ENCODE measurements at regions not wholly inside any gene's neighbourhood (a gene's known extent, or its start where the extent isn't known, plus 50 kb on each side); places are given as distances from the start of the nearest gene placed in this dataset.

- H3K9ac ChIP-seq (ENCODE audit: low read length), result no peak overlapping the region
- H3K27me3 ChIP-seq (ENCODE audit: insufficient read depth, low read length), result no peaks in the 10 kb centered on the region
- H2AK5ac ChIP-seq (ENCODE audit: low read length), result no peak overlapping the region
- H2BK120ac ChIP-seq (ENCODE audit: insufficient read depth, low read length, poor library complexity), result no peak overlapping the region
- no peak overlapping the region for H2AFZ ChIP-seq (ENCODE audit: insufficient read depth, low read length, poor library complexity)
- H4K8ac ChIP-seq (ENCODE audit: low read depth, low read length), result no peak overlapping the region
- no peak overlapping the region for H2BK5ac ChIP-seq (ENCODE audit: low read depth, low read length, poor library complexity)
- H3K27ac ChIP-seq (ENCODE audit: low read depth, low read length), result no peak overlapping the region
- no peak overlapping the region for H3K4me2 ChIP-seq (ENCODE audit: low read length)
- no peaks in the 10 kb centered on the region for H3K36me3 ChIP-seq (ENCODE audit: control insufficient read depth in 1 of 2, insufficient read depth in 2 of 2, low read length in 2 of 2)
- no peak overlapping the region for H3K23ac ChIP-seq (ENCODE audit: low read length)
- WGBS (ENCODE audit: extremely low coverage, insufficient coverage, insufficient read length), result no CpG with 5 or more reads among the region's 3 CpGs
- H3K79me1 ChIP-seq (ENCODE audit: low read length), result no peaks in the 10 kb centered on the region
- DNase-seq, result no peak
- no peak overlapping the region for H3K18ac ChIP-seq (ENCODE audit: low read length)
- H3K4ac ChIP-seq (ENCODE audit: low read depth, low read length), result no peak overlapping the region
- no peak overlapping the region for H3K14ac ChIP-seq (ENCODE audit: low read length)
- H4K12ac ChIP-seq (ENCODE audit: low read depth, low read length), result no peak overlapping the region
- H2BK12ac ChIP-seq (ENCODE audit: low read length), result no peak overlapping the region
- no peaks in the 10 kb centered on the region for H3K79me2 ChIP-seq (ENCODE audit: control insufficient read depth, insufficient read depth, low read length, poor library complexity)
- H3K4me1 ChIP-seq (ENCODE audit: control insufficient read depth in 1 of 2, insufficient read depth in 2 of 2, low read length in 2 of 2), result no peaks in the 10 kb centered on the region
- no peak overlapping the region for H3K4me3 ChIP-seq (ENCODE audit: low read depth, low read length)
- H3K9me3 ChIP-seq (ENCODE audit: insufficient read depth, low read depth, low read length), result no peaks in the 10 kb centered on the region
- no peak overlapping the region for H4K91ac ChIP-seq (ENCODE audit: low read depth, low read length)
Measured at GRCh38 chr14:82878951-82879350, 1345.3 kb upstream of the SEL1L start.

GRCh38 chr14:82879949-82880535 lies 1346.4 kb upstream of the SEL1L start:
- Histone ChIP-seq H3K9me3 (ENCODE audit: insufficient read depth, low read depth, low read length) (no peaks in the 10 kb centered on the region), H2BK5ac (ENCODE audit: low read depth, low read length, poor library complexity) (no peak overlapping the region), H3K79me2 (ENCODE audit: control insufficient read depth, insufficient read depth, low read length, poor library complexity) (no peaks in the 10 kb centered on the region), H4K8ac (ENCODE audit: low read depth, low read length) (no peak overlapping the region), H3K9ac (ENCODE audit: low read length) (no peak overlapping the region), H3K18ac (ENCODE audit: low read length) (no peak overlapping the region), H3K36me3 (ENCODE audit: control insufficient read depth in 1 of 2, insufficient read depth in 2 of 2, low read length in 2 of 2) (no peaks in the 10 kb centered on the region), H4K91ac (ENCODE audit: low read depth, low read length) (no peak overlapping the region), H4K12ac (ENCODE audit: low read depth, low read length) (no peak overlapping the region), H2BK12ac (ENCODE audit: low read length) (no peak overlapping the region), H3K4ac (ENCODE audit: low read depth, low read length) (no peak overlapping the region), H3K27me3 (ENCODE audit: insufficient read depth, low read length) (no peaks in the 10 kb centered on the region), H3K23ac (ENCODE audit: low read length) (no peak overlapping the region), H2AFZ (ENCODE audit: insufficient read depth, low read length, poor library complexity) (no peak overlapping the region), H3K27ac (ENCODE audit: low read depth, low read length) (no peak overlapping the region), H3K4me3 (ENCODE audit: low read depth, low read length) (no peak overlapping the region), H3K79me1 (ENCODE audit: low read length) (no peaks in the 10 kb centered on the region), H3K14ac (ENCODE audit: low read length) (no peak overlapping the region), H3K4me1 (ENCODE audit: control insufficient read depth in 1 of 2, insufficient read depth in 2 of 2, low read length in 2 of 2) (no peaks in the 10 kb centered on the region), H3K4me2 (ENCODE audit: low read length) (no peak overlapping the region), H2BK120ac (ENCODE audit: insufficient read depth, low read length, poor library complexity) (no peak overlapping the region), H2AK5ac (ENCODE audit: low read length) (no peak overlapping the region)
- no peak for DNase-seq
- no CpG with 5 or more reads among the region's 5 CpGs for WGBS (ENCODE audit: extremely low coverage, insufficient coverage, insufficient read length)

GRCh38 chr14:82886670-82887069 lies 1353.0 kb upstream of the SEL1L start:
- no peak overlapping the region for H2AK5ac ChIP-seq (ENCODE audit: low read length)
- no peak overlapping the region for H3K23ac ChIP-seq (ENCODE audit: low read length)
- H3K9ac ChIP-seq (ENCODE audit: low read length), result no peak overlapping the region
- no peaks in the 10 kb centered on the region for H3K79me2 ChIP-seq (ENCODE audit: control insufficient read depth, insufficient read depth, low read length, poor library complexity)
- H3K27ac ChIP-seq (ENCODE audit: low read depth, low read length), result no peak overlapping the region
- H3K18ac ChIP-seq (ENCODE audit: low read length), result no peak overlapping the region
- no peak overlapping the region for H3K4ac ChIP-seq (ENCODE audit: low read depth, low read length)
- no peak overlapping the region for H4K8ac ChIP-seq (ENCODE audit: low read depth, low read length)
- no peak overlapping the region for H2BK120ac ChIP-seq (ENCODE audit: insufficient read depth, low read length, poor library complexity)
- no peaks in the 10 kb centered on the region for H3K27me3 ChIP-seq (ENCODE audit: insufficient read depth, low read length)
- no peak overlapping the region for H3K4me3 ChIP-seq (ENCODE audit: low read depth, low read length)
- H3K36me3 ChIP-seq (ENCODE audit: control insufficient read depth in 1 of 2, insufficient read depth in 2 of 2, low read length in 2 of 2), result no peaks in the 10 kb centered on the region
- no peak overlapping the region for H2AFZ ChIP-seq (ENCODE audit: insufficient read depth, low read length, poor library complexity)
- H3K79me1 ChIP-seq (ENCODE audit: low read length), result no peaks in the 10 kb centered on the region
- H2BK5ac ChIP-seq (ENCODE audit: low read depth, low read length, poor library complexity), result no peak overlapping the region
- H3K9me3 ChIP-seq (ENCODE audit: insufficient read depth, low read depth, low read length), result no peaks in the 10 kb centered on the region
- H4K91ac ChIP-seq (ENCODE audit: low read depth, low read length), result no peak overlapping the region
- DNase-seq, result no peak
- no peak overlapping the region for H3K4me2 ChIP-seq (ENCODE audit: low read length)
- H3K14ac ChIP-seq (ENCODE audit: low read length), result no peak overlapping the region
- no peak overlapping the region for H4K12ac ChIP-seq (ENCODE audit: low read depth, low read length)
- no peak overlapping the region for H2BK12ac ChIP-seq (ENCODE audit: low read length)
- no peaks in the 10 kb centered on the region for H3K4me1 ChIP-seq (ENCODE audit: control insufficient read depth in 1 of 2, insufficient read depth in 2 of 2, low read length in 2 of 2)
- WGBS (ENCODE audit: extremely low coverage, insufficient coverage, insufficient read length), result no CpG with 5 or more reads among the region's 1 CpG

GRCh38 chr14:82889701-82890100 lies 1356.0 kb upstream of the SEL1L start:
- no peak overlapping the region for H2AFZ ChIP-seq (ENCODE audit: insufficient read depth, low read length, poor library complexity)
- H3K4ac ChIP-seq (ENCODE audit: low read depth, low read length), result no peak overlapping the region
- H3K9ac ChIP-seq (ENCODE audit: low read length), result no peak overlapping the region
- H3K36me3 ChIP-seq (ENCODE audit: control insufficient read depth in 1 of 2, insufficient read depth in 2 of 2, low read length in 2 of 2), result no peaks in the 10 kb centered on the region
- H2BK5ac ChIP-seq (ENCODE audit: low read depth, low read length, poor library complexity), result no peak overlapping the region
- H3K4me3 ChIP-seq (ENCODE audit: low read depth, low read length), result no peak overlapping the region
- H3K27me3 ChIP-seq (ENCODE audit: insufficient read depth, low read length), result no peaks in the 10 kb centered on the region
- no peak overlapping the region for H3K4me2 ChIP-seq (ENCODE audit: low read length)
- no peaks in the 10 kb centered on the region for H3K9me3 ChIP-seq (ENCODE audit: insufficient read depth, low read depth, low read length)
- H4K91ac ChIP-seq (ENCODE audit: low read depth, low read length), result no peak overlapping the region
- H3K14ac ChIP-seq (ENCODE audit: low read length), result no peak overlapping the region
- no peaks in the 10 kb centered on the region for H3K4me1 ChIP-seq (ENCODE audit: control insufficient read depth in 1 of 2, insufficient read depth in 2 of 2, low read length in 2 of 2)
- no peak for DNase-seq
- no peaks in the 10 kb centered on the region for H3K79me2 ChIP-seq (ENCODE audit: control insufficient read depth, insufficient read depth, low read length, poor library complexity)
- no peak overlapping the region for H2AK5ac ChIP-seq (ENCODE audit: low read length)
- no peak overlapping the region for H3K27ac ChIP-seq (ENCODE audit: low read depth, low read length)
- no peak overlapping the region for H2BK120ac ChIP-seq (ENCODE audit: insufficient read depth, low read length, poor library complexity)
- no peak overlapping the region for H3K18ac ChIP-seq (ENCODE audit: low read length)
- H3K79me1 ChIP-seq (ENCODE audit: low read length), result no peaks in the 10 kb centered on the region
- no peak overlapping the region for H4K8ac ChIP-seq (ENCODE audit: low read depth, low read length)
- H2BK12ac ChIP-seq (ENCODE audit: low read length), result no peak overlapping the region
- H3K23ac ChIP-seq (ENCODE audit: low read length), result no peak overlapping the region
- H4K12ac ChIP-seq (ENCODE audit: low read depth, low read length), result no peak overlapping the region
